GM18951 (cell line): ENCODE measurements at regions not wholly inside any gene's neighbourhood (a gene's known extent, or its start where the extent isn't known, plus 50 kb on each side); places are given as distances from the start of the nearest gene placed in this dataset.
"Not testable (repeated sequence)": the region's sequence is repeated elsewhere in the genome, so short reads cannot be mapped to it uniquely, and the experiment has no call there.

Experiments used
- POLR2A ChIP-seq: IDR thresholded peaks from 4 replicates; pipeline ENCODE4 v1.6.1; 2011; ENCODE audit warnings: mild to moderate bottlenecking; ENCODE audit not compliant: insufficient read length, insufficient read depth; ENCODE audit errors: extremely low read depth
- in situ Hi-C: fragments of 300-500 bp; cut with MboI; formaldehyde crosslinking; loops from one replicate; pipeline ENCODE4 v1.12.0; 2022; ENCODE audit warnings: low sequenced_read_pairs, mixed read lengths, inconsistent platforms; ENCODE audit not compliant: unreplicated experiment

- in situ Hi-C loops: no loop called here
- no peak for TF ChIP-seq POLR2A
These were observed 148.7 kb upstream of the RANBP3L start for GRCh38 chr5:36450229-36451014.

DNA sequence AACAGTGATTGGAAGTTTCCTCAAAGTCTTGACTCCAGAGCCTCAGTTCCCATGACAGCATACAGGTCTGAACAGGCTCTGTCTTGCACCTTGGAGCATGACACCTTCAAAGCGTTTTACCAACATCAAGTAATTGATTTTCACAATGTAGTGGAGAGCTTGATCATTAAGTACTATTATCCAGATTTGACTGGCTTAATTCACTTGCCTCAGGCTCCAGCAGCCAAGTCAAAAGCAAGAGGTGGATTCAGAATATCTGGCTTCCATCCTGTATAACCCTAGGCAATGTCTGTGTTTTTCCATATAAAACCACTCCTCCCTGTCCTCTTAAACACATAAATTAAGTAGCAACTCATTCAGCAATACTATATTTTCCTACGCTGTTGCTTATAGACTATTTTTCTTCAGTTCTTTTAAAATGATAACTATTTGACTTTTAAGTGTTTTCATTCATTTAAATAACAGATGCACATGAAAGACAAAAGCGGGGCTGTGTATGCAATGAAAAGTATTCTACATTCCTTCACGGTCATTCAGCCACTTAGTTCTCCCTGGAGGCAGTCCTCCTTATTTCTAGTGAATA, 150.8 kb upstream of the RANBP3L start:
- TF ChIP-seq POLR2A: no peak
- in situ Hi-C loops: no loop called here

GRCh38 chr5:36457511-36458270, 148.7 kb upstream of the SLC1A3 start:
- no peak for TF ChIP-seq POLR2A
- in situ Hi-C loops: no loop called here

DNA sequence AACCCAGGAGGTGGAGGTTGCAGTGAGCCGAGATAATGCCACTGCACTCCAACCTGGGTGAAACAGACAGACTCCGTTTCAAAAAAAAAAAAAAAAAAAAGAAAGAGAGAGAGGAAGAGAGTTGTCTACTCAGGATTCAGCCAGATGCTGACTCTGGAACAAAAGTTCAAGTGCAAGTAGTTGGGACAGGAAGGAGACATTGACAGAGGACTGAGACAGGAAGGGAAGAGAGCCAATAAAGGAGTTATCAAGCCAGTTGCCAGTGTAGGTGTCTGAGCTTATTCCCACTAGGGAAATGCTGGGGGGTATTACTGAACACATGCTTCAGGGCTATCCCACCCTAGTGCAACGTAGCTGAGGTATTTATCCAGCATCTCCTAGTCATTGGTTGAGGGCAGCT, 147.7 kb upstream of the SLC1A3 start:
- in situ Hi-C loops: no loop called here
- TF ChIP-seq POLR2A: no peak

GRCh38 chr5:36459176-36460135, 146.9 kb upstream of the SLC1A3 start:
- in situ Hi-C loops: no loop called here

DNA sequence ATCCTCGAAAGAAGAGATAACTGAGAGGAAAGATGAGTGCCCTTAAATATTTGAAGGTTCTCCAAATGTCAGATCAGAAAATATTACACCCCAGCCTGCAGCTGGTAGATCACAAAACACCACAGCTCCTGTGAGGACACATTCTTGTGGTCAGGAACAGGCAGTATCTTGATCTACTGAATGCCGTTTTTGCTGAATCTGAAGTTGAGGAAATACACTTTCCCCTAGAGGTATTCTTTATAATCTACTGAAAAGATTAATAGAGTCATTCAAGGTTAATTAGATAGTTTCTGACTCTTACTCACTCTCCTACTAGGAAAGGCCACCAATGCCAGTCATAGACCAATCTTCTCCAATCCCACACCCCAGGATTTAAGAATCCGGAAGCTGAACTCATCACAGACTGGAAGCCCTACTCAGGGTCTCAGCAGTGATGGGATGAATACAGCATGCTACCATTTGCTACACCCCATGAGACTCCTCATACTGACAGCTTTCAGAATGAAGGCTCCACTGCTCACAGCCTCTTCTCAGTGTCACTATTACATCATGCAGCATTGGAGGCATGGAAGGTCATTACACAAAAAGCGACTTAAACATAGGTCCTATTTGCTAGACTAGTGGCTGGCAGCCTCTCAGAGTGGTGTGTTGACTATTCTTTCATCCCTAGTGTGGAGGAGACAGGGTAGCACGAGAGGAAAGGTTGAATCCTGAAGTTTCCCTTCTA, 143.9 kb upstream of the SLC1A3 start:
- TF ChIP-seq POLR2A: no peak
- in situ Hi-C loops: no loop called here

More at GRCh38 chr5:36459176-36460135, 146.9 kb upstream of the SLC1A3 start:
- no peak for TF ChIP-seq POLR2A

- in situ Hi-C loops: not testable (repeated sequence)
These were observed 130.5 kb upstream of the SLC1A3 start for GRCh38 chr5:36475942-36476341.

GRCh38 chr5:36478646-36479317, 127.6 kb upstream of the SLC1A3 start:
- in situ Hi-C loops: no loop called here
- TF ChIP-seq POLR2A: no peak

DNA sequence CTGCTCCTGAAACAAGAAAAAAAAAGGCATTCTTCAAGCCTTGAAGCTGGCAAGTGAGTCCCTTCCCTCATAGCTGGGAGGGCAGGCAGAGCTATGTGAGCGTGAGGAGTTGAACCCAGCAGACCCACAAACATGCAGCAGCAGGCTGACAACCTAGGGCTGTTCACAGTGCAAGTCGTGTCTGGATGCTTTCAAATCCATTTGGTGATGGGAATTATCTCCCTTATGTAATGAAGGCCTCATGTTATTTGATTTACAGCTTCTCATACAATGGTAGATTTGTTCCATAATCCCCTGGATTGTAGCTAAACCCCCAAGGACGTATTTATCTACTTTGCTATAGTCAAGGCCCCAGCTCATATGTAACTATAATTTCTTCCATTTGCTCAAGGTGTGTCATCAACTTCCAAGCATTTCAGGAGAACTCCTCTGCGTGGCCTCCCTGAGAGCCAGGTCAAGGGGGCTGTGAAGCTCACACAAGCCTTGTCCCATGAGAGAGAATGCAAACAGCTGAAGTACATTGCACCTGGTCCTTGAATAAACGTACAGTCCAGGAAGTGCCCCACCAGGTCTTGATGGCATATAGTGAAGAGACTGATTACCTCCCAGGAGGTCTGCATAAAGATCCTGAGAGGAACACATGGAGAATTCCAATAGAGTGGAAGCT, 124.8 kb upstream of the SLC1A3 start:
- in situ Hi-C loops: no loop called here
- no peak for TF ChIP-seq POLR2A

GRCh38 chr5:36482812-36483211, 123.6 kb upstream of the SLC1A3 start:
- TF ChIP-seq POLR2A: no peak
- in situ Hi-C loops: no loop called here

GRCh38 chr5:36489505-36489904, 116.9 kb upstream of the SLC1A3 start:
- TF ChIP-seq POLR2A: no peak
- in situ Hi-C loops: no loop called here
